ENCODE measurements at regions not wholly inside any gene's neighbourhood (a gene's known extent, or its start where the extent isn't known, plus 50 kb on each side); places are given as distances from the start of the nearest gene placed in this dataset.
"Not testable (repeated sequence)": the region's sequence is repeated elsewhere in the genome, so short reads cannot be mapped to it uniquely, and the experiment has no call there.

GRCh38 chr2:208939852-208940251 lies 484.0 kb upstream of the MAP2 start:
- DNase-seq = no peak

- no peak for DNase-seq
Observed at GRCh38 chr2:208945719-208946256, 478.1 kb upstream of the MAP2 start.

- no peak for DNase-seq
Observed at GRCh38 chr2:208948073-208948472, 475.8 kb upstream of the MAP2 start.

- DNase-seq = no peak
Observed at GRCh38 chr2:208970070-208970469, 453.8 kb upstream of the MAP2 start.

- DNase-seq = no peak
Observed at GRCh38 chr2:208977582-208977981, 446.3 kb upstream of the MAP2 start.

GRCh38 chr2:208978946-208979345 lies 444.9 kb upstream of the MAP2 start:
- no peak for DNase-seq

- no peak for DNase-seq
Observed at GRCh38 chr2:208980321-208980720, 443.5 kb upstream of the MAP2 start.

GRCh38 chr2:208982831-208983230 lies 441.0 kb upstream of the MAP2 start:
- no peak for DNase-seq

GRCh38 chr2:208983486-208983885 lies 440.4 kb upstream of the MAP2 start:
- no peak for DNase-seq

- DNase-seq = no peak
Observed at GRCh38 chr2:208984376-208985090, 439.3 kb upstream of the MAP2 start.

GRCh38 chr2:208985644-208986043 lies 438.2 kb upstream of the MAP2 start:
- no peak for DNase-seq

GRCh38 chr2:208990716-208991115 lies 433.1 kb upstream of the MAP2 start:
- no peak for DNase-seq

- no peak for DNase-seq
Observed at GRCh38 chr2:208999911-209000310, 423.9 kb upstream of the MAP2 start.

GRCh38 chr2:209002054-209002453 lies 421.8 kb upstream of the MAP2 start:
- no peak for DNase-seq

- no peak for DNase-seq
Observed at GRCh38 chr2:209005371-209005770, 418.5 kb upstream of the MAP2 start.

- no peak for DNase-seq
Observed at GRCh38 chr2:209008636-209009287, 415.1 kb upstream of the MAP2 start.

- not testable (repeated sequence) for DNase-seq
Observed at GRCh38 chr2:209018633-209019032, 405.2 kb upstream of the MAP2 start.

GRCh38 chr2:209029249-209029648 lies 394.6 kb upstream of the MAP2 start:
- no peak for DNase-seq

GRCh38 chr2:209044307-209044706 lies 379.5 kb upstream of the MAP2 start:
- DNase-seq = no peak

- no peak for DNase-seq
Observed at GRCh38 chr2:209046163-209046562, 377.7 kb upstream of the MAP2 start.

- DNase-seq = no peak
Observed at GRCh38 chr2:209049608-209050007, 374.2 kb upstream of the MAP2 start.

GRCh38 chr2:209062210-209062609 lies 361.6 kb upstream of the MAP2 start:
- no peak for DNase-seq

GRCh38 chr2:209070262-209070661 lies 353.6 kb upstream of the MAP2 start:
- DNase-seq = no peak

GRCh38 chr2:209073151-209073550 lies 350.7 kb upstream of the MAP2 start:
- DNase-seq = no peak

- DNase-seq = no peak
Observed at GRCh38 chr2:209074711-209075110, 349.1 kb upstream of the MAP2 start.
